GM19468 (cell line): ENCODE measurements at regions not wholly inside any gene's neighbourhood (a gene's known extent, or its start where the extent isn't known, plus 50 kb on each side); places are given as distances from the start of the nearest gene placed in this dataset.
"Not testable (repeated sequence)": the region's sequence is repeated elsewhere in the genome, so short reads cannot be mapped to it uniquely, and the experiment has no call there.

Experiments used
- ATAC-seq: cut with Tn5 transposase; IDR thresholded peaks from one replicate; pipeline ENCODE4 v1.9.1; 2021; ENCODE audit warnings: mild to moderate bottlenecking, moderate library complexity, moderate number of reproducible peaks; ENCODE audit not compliant: unreplicated experiment; ENCODE audit errors: extremely low read depth

DNA sequence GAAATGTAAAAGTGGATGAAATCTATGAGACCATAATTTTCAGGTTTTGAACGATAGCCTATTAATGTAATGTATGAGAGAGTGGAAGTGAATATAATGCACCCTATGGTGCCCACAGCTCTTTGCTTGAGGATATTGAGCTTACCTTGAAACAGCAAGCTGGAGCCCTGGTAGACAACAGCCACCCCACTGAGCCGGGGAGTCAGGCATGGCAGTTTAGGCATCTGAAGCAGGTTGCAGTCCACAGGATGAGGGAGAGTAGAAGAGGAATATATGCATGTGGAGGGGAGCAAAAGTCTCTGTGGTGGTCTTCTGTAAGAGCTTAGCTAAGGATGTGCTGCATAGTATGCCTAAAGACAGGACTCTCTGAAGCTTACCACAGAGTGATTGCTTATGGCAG lies 817.3 kb downstream of the DNAJB9 start:
- ATAC-seq = no peak

DNA sequence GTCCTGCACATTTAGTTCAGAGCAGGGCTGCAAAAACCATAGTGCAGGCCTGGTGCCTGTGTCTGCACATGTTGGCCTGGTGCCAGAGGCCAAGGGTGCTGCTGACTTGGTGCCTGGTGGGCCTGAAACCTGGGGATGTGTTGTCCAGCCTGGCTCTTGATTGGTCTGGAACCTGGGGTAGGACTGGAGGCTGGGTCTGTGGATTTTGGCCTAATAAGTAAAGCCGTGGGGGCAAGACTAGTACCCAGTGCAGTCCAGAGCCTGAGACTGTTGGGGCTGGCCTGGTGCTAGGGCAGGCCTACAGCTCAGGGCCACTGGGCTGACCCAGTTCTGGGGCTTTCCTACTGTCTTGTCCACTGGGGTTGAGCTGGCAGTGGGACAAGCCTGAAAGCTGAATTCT lies 817.9 kb downstream of the DNAJB9 start:
- ATAC-seq = no peak

DNA sequence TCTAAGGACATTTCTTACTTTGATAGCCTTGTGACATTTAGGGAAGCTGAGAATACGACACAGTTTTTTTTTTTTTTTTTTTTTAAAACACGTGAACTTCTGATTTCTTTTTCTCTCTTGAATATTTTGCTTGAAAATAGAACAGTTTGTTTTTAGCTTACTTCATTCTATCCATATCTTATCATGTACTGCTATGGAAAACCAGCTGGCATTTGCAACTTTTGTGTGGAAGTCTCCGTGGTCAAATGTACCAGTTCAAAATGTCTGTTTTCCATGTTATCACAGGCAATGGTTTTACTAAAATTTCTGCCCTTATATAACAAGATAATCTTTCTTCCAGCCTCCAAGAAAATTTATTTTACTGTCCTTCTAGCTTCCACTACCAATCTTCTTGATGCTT lies 821.6 kb downstream of the DNAJB9 start:
- no peak for ATAC-seq

DNA sequence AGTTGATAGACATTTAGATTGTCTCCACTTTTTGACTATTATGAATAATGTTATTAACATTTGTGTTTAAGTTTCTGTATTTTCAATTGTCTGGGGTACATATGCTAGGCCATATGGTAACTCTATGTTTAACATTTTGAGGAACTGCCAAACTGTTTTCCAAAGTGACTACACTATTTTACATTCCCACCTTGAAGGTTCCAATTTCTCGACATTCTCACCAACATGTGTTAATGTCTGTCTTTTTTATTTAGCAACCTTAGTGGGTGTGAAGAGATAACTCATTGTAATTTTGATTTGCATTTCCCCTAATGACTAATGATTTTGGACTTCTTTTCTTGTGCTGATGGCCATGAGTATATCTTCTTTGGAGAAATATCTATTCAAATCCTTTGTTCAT lies 832.4 kb downstream of the DNAJB9 start:
- no peak for ATAC-seq

DNA sequence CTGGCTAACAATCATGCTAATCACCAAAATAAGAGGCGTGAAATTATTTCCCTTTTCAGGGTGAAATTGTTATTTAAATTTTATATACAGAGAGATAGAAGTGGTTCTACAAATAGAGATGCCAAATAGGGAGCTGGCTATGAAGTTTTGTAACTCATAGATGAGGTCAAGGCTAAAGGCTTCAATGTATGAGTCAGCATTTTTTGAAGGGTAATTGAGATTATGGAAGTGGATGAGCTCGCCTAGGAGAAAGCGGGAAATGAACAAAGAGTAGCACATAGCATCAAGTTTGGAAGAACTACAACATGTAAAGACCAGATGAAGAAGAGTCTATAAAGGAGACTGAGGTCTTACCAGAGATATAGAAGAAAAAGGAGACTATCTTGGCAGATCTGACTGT lies 838.1 kb downstream of the DNAJB9 start:
- no peak for ATAC-seq

DNA sequence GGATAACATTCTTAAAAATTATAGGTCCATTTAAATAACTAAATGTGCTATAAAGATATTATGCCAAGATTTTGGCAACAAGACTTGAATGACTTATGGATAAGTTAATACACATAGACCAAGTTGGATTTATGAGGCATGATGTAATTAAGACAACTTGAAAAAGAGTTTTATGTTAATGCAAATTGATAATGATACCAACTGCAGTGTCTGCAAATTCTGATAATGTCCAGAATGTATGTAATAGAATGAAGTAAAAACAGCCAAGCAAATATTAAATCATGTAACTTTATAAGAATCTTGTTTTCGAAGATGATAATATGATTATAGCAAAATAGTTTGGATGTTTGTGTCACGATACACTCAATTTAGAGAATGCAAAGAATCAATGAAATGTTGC lies 868.3 kb downstream of the DNAJB9 start:
- no peak for ATAC-seq

DNA sequence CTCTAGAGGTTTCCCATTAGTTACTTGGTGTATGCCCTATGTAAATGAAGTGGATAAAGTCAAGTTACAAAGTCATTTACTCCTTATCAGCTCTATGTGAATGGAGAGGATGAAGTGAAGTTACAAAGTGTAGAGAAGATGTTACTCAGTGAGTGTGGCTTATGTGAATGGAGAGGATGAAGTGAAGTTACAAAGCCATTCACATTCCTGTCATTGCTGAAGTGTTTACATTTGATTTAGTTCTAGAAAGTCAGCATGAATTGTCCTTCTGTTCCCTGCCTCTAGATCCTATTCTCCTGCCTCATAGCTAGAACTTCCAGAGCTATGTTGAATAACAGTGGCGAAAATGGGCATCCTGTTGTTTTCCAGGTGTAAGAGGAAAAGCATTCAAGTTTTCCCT lies 880.1 kb downstream of the DNAJB9 start:
- no peak for ATAC-seq

DNA sequence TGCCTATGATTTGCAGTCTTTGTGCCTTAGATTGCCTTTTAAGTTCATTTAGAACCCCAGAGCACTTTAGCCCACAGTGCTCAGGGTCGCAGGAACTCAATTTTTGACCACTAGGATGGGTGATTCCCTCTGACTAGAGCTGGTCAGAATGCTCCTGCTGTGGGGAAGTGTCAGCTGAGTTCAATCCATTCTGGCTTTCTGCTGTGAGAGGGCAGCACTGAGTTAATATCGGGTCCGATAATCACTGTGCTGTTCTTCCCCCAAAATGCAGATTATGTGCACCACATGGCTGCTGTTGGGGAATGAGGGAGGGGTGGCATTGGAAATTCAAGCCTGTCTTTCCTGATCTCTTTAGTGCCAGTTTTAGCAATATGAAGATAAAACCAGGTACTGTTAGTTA lies 886.4 kb downstream of the DNAJB9 start:
- ATAC-seq = no peak

DNA sequence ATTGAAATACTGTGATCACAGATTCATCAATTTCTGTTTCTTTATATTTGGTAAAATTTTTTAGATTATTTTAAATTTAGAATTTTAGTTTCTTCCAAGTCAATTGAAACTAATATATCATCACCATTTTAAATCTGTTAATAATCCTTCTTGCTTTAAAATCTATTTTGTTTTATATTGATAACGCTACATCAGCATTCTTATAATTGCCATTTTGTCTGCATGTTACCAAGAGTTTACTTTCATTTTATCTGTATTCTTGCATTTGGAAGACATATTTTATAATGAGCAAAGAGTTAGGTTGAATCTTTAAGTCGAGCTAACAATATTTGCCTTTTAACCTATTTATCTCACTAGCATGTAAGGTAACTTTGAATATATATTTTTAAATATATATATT lies 890.6 kb downstream of the DNAJB9 start:
- ATAC-seq = no peak

DNA sequence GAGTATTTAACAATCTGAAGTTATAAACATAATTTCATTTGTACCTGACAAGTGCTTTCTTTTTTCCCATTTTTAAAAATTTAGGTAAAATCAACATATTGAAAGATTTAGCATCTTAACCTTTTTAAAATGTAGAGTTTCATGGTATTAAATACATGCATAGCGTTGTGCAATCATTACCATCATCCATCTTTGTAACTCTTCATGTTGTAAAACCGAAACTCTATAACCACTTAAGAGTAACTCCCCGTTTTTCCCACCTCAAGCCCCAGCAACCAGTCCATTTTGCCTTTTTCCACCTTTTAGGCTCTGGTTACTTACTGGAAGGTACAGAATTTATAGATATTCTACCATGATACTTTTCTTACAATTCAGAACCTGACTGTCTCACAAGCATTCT lies 892.5 kb downstream of the DNAJB9 start:
- no peak for ATAC-seq

DNA sequence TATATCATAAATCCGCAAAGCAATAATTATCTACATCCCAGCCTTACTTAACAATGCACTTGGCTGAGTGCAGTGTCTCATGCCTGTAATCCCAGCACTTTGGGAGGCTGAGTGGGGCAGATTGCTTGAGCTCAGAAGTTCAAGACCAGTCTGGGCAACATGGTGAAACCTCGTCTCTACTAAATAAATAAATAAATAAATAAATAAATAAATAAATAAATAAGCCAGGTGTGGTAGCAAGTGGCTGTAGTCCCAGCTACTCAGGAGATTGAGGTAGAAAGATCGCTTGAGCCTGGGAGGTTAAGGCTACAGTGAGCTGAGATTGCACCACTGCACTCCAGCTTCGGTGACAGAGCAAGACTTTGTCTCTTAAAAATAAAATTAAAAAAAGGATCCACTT lies 898.1 kb downstream of the DNAJB9 start:
- not testable (repeated sequence) for ATAC-seq

DNA sequence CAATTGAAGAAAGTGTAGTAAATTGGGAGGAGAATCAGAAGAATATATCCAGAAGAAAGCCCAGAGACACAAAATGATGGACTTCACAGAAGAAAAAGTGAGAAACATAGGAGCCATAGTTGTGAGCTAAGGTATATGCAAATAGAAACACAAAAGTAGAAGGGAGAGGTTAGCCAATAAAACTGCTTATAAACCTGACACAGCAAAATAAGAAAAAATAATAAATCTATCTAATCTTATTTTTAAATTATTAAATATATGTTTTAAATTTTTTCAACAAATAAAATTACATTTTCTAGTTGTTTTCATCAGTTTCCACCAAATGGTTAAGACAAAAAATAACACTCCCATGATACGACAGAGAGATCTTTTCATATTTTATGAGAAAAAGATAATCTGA lies 903.5 kb downstream of the DNAJB9 start:
- ATAC-seq = no peak

DNA sequence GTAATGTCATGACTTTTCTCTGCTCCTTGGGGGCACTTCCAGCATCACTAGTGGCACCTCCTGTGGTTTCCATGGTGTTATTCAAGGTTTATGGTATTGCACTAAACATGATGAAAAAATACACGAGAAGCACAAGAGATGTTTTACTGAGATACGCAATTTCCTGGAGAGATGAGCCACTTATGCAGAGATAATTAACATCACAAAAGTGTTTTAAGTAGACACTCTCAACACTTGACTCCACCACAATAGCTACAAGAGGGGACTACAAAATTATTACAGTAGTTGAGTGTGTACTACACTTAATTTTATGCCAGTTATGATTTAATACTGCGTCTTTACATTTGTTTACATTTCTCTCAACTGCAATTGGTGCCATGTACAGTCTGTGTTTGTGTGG lies 906.7 kb downstream of the DNAJB9 start:
- no peak for ATAC-seq

DNA sequence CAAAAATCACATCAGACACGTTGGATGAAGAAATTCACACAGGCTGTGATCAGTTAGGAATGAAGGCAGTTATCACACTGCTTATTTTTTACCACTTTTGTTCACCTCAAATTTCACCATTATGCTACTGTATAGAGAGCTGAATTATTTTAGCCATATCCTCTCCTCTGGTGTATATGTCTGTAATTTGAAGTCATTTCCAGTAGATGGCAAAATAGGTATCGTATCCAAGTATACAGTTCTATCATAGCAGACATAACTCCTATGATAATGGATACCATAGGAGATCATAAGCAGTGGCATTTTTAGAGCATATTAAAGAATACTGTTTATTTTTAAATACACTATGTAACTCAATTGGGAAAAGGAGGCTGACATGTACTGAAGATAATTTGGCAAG lies 909.7 kb downstream of the DNAJB9 start:
- ATAC-seq = no peak

DNA sequence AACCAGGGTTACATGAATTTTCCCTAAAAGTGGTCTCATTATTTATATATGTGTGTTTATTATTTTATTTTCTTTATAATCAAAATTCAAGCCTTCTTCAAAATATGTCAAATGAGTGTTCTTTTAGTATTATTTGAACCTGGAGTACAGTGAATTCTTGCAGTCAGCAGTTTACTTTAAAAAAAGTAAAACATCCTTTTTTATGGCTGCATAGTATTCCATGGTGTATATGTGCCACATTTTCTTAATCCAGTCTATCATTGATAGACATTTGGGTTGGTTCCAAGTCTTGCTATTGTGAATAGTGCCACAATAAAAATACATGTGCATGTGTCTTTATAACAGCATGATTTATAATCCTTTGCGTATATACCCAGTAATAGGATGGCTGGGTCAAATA lies 920.9 kb downstream of the DNAJB9 start:
- not testable (repeated sequence) for ATAC-seq

DNA sequence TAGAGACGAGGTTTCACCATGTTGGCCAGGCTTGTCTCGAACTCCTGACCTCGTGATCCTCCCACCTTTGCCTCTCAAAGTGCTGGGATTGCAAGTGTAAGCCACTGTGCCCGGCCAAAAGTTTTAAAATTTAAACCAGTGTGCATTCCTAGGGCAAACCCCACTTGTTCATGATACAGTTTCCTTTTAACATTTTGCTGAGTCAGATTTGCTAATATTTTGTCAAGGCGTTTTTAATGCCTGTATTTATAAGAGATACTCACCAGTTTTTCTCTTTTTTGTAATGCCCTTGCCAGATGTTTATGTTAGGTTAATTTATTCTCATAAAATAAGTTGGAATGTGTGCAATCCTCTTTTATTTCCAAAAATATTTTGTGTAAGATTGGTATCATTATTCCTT lies 927.4 kb downstream of the DNAJB9 start:
- no peak for ATAC-seq

DNA sequence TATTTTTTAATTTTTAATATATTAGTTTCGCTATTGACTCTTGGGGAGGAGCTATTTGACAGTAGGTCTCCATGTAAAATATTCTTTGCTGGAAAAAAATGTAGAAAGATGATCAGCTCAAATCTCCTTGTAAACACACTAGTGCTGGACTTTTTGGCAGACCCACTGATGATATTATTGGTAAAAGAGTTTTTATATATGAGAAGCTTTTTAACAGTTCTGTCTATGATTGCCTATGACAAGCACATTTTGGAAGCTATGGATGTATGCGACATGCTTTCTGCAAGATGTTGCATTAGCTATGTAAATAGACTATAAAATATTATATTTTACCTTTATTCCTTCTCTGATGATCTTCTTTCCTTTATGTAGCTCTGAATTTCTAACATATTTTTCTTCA lies 928.5 kb downstream of the DNAJB9 start:
- ATAC-seq = no peak

DNA sequence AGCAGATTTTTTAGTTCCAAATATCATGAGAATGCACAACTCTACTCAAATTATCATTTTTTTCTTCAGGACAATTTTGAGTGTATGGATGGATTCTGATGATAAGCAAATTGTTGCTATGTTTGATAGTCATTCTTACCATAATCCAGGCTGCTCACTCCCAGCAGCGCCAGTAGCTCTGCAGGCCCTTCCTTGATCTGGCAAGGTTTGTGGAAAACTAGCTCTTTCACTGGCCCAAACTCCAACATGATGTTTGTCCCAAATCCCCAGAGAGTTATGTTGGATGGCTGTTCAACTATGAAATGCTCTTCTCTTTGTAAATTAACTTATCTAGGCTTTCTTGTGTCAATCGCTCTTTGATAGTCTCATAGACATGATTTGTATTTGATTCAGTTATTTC lies 933.7 kb downstream of the DNAJB9 start:
- ATAC-seq = no peak

DNA sequence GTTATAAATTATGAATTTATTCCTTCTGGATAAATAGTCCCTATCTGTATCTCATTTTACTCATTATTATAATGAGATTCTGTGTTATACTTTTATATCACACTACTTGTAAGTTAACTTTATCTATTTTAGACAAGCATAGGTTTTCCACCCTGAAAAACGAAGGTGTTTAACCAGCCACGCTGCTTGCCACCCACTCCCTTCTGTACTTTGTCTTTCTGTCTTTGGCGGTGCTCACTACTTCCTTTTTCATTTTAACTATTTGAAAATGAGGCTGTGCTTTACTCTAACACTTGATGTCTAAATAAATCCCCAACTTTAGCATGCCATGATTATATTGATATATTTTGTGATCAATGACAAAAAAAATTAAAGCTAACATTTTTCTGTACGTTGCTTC lies 952.9 kb downstream of the DNAJB9 start:
- ATAC-seq = no peak

DNA sequence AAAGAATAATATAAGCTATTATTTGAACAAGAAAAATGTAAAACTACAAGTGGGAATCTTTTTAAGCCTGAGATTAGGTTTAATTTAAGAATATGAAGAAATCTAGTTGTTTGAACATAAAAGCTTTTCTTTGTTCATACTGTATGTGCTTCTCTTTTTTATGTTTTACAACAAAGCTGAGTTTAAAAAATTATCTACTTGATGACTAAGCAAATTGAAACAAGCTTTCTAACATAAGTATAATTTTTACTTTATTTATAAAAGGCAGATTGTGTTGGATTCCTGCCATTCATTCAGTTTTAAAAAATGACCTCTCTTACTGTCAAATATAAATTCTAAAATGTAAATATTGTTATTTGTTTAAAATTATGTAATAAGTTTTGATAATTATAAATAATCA lies 958.2 kb downstream of the DNAJB9 start:
- no peak for ATAC-seq

DNA sequence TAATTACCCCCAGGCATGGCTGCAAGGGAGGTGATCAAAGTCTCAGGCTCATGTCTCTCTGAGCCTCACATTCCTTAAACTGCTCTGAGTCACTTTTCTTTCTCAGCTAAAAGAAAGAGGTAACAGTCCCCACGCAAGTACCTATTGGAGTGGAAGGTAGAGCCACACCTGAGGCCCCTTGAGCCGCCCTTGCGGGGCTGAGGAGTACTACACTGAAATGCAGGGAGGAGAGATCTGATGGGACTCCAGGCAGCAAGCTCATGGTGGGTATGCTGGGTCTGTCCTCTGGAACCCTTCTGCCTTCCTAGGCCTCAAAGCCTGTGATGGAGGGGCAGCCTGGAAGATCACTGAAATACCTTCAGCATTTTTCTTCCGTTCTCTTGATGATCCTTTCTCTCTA lies 960.0 kb downstream of the DNAJB9 start:
- ATAC-seq = no peak

DNA sequence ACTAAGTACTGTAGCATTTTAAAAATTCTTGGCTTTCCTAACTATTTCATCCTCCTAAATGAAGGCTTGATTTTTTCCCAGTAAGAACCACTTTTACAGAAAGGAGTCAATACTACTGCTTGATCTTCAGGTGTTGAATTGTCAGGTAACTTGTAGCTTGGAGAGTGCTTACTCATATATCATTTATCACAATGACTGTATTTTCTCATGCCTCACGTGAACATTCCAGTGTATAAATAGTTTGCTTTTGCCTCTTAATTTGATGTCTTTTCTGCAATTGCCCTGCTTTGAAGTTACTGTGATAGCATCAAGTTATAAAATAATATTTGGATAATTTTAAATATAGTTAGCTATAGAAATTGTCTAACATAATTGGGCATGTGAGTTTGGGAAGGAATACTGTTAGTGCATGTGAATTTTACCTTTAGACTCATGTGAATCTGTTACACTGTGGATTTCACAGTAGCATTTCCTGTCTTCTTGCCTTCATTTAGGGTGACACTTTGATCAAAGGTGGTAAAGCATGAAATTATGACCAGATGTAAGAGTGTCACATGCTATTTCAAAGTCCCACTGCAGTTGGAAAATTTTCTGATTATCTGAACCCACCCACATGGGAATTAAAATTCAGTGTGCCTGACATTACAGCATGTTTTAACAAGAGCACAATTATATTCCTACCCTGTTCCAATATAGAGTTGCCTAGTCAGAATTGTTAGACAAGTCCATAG lies 962.8 kb downstream of the DNAJB9 start:
- ATAC-seq = no peak

DNA sequence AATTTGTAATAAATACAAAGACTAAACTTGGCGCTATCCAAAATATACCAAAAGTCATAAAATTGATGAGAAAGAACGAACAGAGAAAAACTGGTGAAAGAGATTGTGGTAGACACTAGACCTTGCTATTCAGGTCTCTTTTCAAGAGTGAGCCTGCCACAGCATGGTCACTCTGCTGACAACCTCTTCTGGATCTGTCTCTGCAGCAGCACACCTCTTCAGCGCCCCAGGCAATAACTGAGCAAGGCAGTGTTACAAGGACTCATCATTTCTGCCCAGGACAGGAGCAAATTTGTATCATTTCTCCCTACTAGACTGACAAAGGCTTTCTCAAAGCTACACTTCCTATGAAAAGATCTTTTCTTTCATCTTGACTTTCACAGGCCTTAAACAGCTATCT lies 976.0 kb downstream of the DNAJB9 start:
- no peak for ATAC-seq
